ENCODE measurements at regions not wholly inside any gene's neighbourhood (a gene's known extent, or its start where the extent isn't known, plus 50 kb on each side); places are given as distances from the start of the nearest gene placed in this dataset.

DNA sequence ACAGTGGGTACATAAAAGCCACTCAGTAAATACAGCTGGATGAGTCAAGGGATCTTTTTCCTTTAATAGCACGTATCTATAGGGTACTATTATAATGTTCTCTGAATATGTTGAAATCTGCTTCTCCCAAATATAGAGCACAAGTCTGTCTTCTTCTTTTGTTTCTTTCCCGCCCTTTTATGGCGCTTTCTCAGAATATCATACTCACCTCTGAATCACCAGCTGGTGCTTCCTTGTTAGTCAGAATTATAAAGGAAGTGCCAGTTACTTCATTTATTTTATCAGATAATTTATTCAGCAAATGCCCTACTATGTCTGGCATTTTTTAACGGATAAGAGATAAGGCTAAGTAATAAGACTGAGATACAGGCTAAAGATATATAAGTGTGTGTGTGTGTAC lies 772.9 kb downstream of the SORCS3 start:
- TF ChIP-seq, protein P1, sequence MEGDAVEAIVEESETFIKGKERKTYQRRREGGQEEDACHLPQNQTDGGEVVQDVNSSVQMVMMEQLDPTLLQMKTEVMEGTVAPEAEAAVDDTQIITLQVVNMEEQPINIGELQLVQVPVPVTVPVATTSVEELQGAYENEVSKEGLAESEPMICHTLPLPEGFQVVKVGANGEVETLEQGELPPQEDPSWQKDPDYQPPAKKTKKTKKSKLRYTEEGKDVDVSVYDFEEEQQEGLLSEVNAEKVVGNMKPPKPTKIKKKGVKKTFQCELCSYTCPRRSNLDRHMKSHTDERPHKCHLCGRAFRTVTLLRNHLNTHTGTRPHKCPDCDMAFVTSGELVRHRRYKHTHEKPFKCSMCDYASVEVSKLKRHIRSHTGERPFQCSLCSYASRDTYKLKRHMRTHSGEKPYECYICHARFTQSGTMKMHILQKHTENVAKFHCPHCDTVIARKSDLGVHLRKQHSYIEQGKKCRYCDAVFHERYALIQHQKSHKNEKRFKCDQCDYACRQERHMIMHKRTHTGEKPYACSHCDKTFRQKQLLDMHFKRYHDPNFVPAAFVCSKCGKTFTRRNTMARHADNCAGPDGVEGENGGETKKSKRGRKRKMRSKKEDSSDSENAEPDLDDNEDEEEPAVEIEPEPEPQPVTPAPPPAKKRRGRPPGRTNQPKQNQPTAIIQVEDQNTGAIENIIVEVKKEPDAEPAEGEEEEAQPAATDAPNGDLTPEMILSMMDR (IDR thresholded peaks at IDR 0.05; ENCODE audit: insufficient read depth, low read length, poor library complexity, severe bottlenecking), result no peak
- no peak for TF ChIP-seq EZH2phosphoT487 (conservative IDR thresholded peaks at IDR 0.05; ENCODE audit: low read length)
